ENCODE measurements at regions not wholly inside any gene's neighbourhood (a gene's known extent, or its start where the extent isn't known, plus 50 kb on each side); places are given as distances from the start of the nearest gene placed in this dataset.

DNA sequence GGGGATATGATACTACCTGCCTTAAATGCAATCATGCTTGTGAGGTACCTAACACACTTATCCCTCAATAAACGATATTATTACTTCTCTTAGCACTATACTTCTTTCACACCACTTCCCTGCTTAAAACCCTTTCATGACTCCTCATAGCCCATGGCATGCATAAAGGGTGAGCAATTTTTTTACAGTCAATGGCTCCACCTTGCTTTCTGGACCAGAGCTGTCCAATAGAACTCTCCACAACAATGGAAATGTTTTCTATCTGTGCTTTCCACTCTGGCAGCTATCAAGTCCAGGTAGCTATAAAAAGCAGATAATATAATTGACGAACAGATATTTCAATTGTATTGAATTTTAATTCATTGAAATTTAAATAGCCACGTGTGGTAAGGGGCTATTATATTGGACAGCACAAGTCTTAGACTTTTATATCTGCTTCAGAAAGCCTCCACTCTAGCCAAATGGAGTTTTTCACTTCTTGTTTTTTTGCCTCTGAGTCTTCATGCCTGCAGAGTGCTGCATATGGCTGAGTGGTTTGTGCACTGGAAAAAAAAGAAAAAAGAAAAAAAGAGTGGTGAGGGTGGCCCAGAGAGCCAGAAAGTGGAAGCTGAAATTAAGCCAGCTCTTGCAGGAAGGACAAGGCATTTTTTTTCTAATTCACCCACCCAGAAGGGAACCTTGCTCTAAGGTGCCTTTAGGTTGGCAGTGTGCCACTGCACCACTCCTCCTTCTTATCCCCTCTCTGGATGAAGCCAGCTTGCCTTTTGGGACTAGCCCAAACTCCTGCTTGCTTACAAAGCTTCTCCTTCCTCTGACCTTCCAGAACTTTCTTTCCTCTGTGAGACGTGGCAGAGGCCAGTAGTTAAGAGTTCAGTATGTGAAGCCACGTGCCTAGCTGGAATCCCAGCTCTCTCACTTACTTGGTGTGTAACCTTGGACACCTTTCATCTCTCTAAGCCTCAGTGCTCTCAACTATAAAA is 239.0 kb upstream of the LRTM1 start:
- no peak overlapping the region for H3K4me3 ChIP-seq (replicated peaks; ENCODE audit: low read depth, low read length)
- TF ChIP-seq, protein P1, sequence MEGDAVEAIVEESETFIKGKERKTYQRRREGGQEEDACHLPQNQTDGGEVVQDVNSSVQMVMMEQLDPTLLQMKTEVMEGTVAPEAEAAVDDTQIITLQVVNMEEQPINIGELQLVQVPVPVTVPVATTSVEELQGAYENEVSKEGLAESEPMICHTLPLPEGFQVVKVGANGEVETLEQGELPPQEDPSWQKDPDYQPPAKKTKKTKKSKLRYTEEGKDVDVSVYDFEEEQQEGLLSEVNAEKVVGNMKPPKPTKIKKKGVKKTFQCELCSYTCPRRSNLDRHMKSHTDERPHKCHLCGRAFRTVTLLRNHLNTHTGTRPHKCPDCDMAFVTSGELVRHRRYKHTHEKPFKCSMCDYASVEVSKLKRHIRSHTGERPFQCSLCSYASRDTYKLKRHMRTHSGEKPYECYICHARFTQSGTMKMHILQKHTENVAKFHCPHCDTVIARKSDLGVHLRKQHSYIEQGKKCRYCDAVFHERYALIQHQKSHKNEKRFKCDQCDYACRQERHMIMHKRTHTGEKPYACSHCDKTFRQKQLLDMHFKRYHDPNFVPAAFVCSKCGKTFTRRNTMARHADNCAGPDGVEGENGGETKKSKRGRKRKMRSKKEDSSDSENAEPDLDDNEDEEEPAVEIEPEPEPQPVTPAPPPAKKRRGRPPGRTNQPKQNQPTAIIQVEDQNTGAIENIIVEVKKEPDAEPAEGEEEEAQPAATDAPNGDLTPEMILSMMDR (IDR thresholded peaks at IDR 0.05; ENCODE audit: low read length, missing control alignments), result no peak
- DNase-seq (ENCODE audit: low read depth), result no peak

DNA sequence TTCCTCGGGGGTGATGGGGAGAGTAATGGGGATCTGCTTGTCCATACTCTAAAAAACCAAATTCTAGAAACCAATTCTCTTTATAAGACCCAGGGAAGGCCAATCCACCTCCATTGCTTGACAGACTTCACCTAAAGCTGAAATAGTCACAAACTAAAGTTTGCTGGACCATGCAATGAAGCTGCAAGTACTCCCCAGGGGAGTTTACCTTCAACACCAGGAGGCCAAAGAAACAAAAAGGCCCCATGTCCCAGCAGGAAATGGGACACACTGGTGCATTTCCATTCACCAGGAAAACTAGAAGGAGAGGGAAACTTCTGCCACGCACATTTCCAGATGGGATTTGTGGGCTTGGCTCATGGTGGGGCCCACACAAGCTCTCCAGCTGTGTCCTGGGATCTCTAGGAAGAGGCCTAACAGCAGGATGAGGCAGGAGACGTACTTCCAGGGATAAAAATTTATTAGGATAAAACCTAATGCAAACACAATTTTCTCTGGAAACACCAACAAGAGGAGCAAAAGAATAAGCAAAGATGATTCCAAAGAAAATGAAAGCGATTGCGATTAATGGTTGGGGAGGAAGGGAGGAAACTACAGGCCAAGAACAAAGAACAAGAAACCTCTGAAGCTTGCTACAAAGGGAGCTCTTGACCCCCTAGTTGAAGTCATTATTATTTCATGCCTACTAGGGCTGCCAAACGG is 238.0 kb upstream of the LRTM1 start:
- TF ChIP-seq, protein P1 (IDR thresholded peaks at IDR 0.05; ENCODE audit: low read length, missing control alignments), result no peak
- no peak for DNase-seq (ENCODE audit: low read depth)
- no peak overlapping the region for H3K4me3 ChIP-seq (replicated peaks; ENCODE audit: low read depth, low read length)

DNA sequence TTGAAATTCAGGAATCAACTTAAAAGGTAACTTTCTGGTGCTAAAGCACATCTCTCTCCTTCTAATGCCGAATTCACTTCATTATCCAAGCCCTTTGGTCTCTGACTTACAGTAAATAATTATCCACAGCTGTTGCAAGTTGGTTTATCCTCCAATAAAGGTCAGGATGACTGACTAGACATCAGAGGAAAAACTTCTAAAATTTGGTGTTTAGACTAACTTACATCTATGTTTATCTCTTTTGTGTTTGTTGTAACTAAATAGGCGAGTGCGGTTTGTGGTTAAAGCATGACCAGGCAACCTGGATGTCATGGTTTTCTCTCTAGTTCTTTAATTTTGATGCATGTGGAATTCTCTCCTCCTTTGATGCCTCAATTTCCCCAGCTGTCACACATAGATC is 237.4 kb upstream of the LRTM1 start:
- H3K4me3 ChIP-seq (replicated peaks; ENCODE audit: low read depth, low read length), result no peak overlapping the region
- TF ChIP-seq, protein P1 (IDR thresholded peaks at IDR 0.05; ENCODE audit: low read length, missing control alignments), result no peak
- no peak for DNase-seq (ENCODE audit: low read depth)

DNA sequence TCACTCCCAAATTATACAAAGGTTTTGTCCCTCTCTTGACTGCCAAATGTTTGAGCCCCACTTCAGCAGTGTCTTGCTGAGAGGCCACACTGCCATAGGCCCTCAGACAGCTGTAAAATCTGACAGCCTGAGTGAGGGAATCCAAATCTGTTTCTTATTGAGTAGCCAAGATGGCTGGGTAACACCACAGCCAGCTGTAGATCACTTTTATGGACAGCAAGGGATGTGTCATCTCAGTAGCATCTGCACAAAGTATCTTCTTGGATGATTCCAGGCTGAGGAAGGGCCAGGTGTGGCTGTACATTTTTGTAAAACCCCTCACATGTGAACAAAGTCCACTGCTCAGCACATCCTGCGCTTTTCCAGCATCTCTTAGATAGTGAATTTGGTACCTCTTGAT is 237.0 kb upstream of the LRTM1 start:
- no peak for DNase-seq (ENCODE audit: low read depth)
- TF ChIP-seq, protein P1 (IDR thresholded peaks at IDR 0.05; ENCODE audit: low read length, missing control alignments), result no peak

DNA sequence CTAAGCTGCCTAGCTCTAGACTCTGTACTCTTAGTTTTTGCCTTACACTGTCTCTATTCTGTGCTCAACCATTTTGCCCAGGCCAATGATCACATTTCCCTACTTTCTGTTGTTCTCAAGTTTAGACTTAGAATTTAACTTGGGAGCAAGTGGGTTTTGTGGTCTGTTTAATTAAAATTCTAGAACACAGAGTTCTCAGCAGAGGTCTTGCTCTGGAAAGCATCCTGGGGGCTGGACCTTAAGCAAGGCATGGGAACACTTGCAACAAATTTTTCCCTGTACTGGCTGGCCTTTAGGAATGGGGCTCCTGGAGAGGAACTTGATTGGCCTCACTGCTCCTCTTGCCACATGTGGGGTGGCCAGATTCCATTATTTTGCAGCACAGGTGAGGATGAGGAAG is 236.3 kb upstream of the LRTM1 start:
- H3K4me3 ChIP-seq (replicated peaks; ENCODE audit: low read depth, low read length), result no peak overlapping the region
- TF ChIP-seq, protein P1 (IDR thresholded peaks at IDR 0.05; ENCODE audit: low read length, missing control alignments), result no peak
- no peak for DNase-seq (ENCODE audit: low read depth)

More for the DNA sequence above, 237.0 kb upstream of the LRTM1 start:
- no peak overlapping the region for H3K4me3 ChIP-seq (replicated peaks; ENCODE audit: low read depth, low read length)

DNA sequence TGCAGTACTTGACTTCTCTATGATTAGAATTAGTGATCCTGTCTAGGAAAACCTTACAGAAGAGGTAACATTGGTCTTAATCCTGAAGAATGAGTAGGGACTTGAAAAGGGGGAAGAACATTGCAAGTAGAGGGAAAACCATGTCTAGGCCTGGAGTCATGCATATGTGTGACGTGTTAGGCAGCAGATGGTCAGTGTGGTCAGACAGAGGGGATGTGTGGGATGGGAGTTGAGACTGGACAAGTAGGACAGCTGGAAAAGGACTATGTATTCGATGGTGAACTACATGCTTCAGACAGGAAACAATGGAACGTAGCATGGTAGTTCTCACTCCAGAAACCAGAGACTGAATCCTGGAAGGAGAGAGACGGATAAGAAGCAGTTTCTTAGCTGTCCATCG is 235.6 kb upstream of the LRTM1 start:
- no peak for DNase-seq (ENCODE audit: low read depth)
- H3K4me3 ChIP-seq (replicated peaks; ENCODE audit: low read depth, low read length), result no peak overlapping the region
- TF ChIP-seq, protein P1 (IDR thresholded peaks at IDR 0.05; ENCODE audit: low read length, missing control alignments), result no peak
